HG03354 (cell line): ENCODE measurements at regions not wholly inside any gene's neighbourhood (a gene's known extent, or its start where the extent isn't known, plus 50 kb on each side); places are given as distances from the start of the nearest gene placed in this dataset.
"Not testable (repeated sequence)": the region's sequence is repeated elsewhere in the genome, so short reads cannot be mapped to it uniquely, and the experiment has no call there.

Source experiments
- ATAC-seq: cut with Tn5 transposase; IDR thresholded peaks from one replicate; pipeline ENCODE4 v1.9.1; 2021; ENCODE audit warnings: mild to moderate bottlenecking; ENCODE audit not compliant: unreplicated experiment, poor library complexity, severe bottlenecking

GRCh38 chr18:6520901-6521300 is 106.2 kb upstream of the L3MBTL4 start:
- ATAC-seq, result no peak

GRCh38 chr18:6521803-6522418 is 107.2 kb upstream of the L3MBTL4 start:
- ATAC-seq, result peak; percentile 81

DNA sequence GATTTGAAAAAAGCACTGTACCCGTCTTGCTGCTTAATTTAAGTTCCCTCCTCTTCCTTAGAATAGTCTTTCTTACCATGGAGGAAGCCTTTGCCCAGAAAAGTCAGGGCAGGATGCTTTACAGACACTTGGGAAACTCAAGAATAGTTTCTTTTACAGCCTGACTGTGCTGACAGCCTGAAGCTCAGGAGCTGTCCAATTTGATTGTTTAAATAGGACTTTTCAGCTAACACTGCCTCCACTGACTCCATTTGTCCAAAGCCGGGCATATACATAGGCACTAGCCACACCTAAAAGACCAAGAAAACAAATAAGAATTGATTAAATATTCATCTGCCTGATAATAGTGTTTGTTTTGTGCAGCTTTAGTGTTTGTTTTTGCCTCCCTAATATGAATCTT is 110.9 kb upstream of the L3MBTL4 start:
- no peak for ATAC-seq

- ATAC-seq, result peak; percentile 78
These were observed 122.8 kb upstream of the L3MBTL4 start for GRCh38 chr18:6537475-6537874.

GRCh38 chr18:6541131-6541679 is 126.5 kb upstream of the L3MBTL4 start:
- not testable (repeated sequence) for ATAC-seq

DNA sequence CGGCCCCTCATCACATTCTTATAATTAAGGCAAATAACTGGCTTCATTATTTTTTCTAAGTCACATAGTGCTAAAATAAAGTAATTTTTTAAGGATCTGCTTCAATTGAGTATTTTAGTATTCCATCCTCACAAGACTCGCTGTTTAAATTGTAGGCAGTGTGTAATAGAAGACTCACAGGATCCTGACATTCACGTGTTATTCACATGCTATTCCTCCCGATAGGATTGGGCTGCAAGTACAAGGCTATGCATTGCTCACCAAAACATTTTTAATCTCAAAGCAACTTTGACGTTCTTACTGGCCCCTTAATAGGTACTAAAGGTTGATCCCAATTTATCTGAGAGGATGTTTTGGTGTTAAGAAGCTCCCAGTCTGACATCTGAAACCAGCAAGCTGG is 127.6 kb upstream of the L3MBTL4 start:
- ATAC-seq, result no peak

- no peak for ATAC-seq
These were observed 128.7 kb upstream of the L3MBTL4 start for GRCh38 chr18:6543330-6543908.

DNA sequence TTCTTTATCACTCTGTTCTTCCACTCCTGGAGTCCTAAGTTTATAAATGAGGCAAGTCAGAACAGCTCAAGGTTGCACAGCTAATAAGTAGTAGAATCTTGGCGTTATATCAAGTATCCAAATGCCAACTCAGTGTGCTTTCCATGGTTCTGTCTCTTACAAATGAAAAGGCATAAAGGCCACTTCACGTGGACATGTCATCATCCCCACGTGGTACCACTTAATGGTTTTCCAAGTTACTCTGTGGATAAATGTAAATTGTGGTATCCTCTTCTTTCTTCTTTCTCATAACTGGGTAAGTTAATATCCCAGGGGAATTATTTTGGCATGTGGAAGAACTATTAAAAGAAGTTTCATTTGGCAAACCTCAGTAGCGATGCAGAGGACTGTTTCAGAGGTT is 131.5 kb upstream of the L3MBTL4 start:
- ATAC-seq, result no peak

- ATAC-seq, result no peak
These were observed 132.8 kb upstream of the L3MBTL4 start for GRCh38 chr18:6547476-6547875.

DNA sequence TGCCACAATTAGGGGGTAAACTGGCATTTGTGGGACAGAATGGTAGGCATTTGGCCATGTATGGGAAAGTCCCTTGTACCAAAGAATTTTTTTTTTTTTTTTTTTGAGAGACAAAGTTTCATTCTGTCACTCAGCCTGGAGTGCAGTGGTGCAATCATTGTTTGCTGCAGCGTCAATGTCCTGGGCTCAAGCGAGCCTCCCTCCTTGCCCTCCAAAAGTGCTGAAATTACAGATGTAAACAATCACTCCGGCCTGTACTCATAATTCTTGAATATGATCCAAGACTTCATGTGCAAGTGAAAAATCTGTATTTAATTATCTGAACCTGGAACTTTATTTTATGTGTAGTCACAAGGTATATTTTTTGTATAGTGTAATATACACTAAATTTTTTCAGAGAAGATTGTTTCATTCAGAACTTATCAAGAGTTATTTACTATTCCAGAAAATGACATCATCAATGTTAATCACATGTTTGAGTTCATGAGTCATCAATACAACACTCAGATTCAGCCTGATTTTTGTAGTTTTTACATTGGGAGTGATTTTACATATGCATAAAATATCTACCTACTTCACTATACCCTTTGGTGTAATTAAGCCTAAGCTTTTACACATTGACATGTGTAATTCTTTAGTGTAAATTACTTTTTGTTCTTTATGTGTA is 138.7 kb upstream of the L3MBTL4 start:
- ATAC-seq, result no peak

DNA sequence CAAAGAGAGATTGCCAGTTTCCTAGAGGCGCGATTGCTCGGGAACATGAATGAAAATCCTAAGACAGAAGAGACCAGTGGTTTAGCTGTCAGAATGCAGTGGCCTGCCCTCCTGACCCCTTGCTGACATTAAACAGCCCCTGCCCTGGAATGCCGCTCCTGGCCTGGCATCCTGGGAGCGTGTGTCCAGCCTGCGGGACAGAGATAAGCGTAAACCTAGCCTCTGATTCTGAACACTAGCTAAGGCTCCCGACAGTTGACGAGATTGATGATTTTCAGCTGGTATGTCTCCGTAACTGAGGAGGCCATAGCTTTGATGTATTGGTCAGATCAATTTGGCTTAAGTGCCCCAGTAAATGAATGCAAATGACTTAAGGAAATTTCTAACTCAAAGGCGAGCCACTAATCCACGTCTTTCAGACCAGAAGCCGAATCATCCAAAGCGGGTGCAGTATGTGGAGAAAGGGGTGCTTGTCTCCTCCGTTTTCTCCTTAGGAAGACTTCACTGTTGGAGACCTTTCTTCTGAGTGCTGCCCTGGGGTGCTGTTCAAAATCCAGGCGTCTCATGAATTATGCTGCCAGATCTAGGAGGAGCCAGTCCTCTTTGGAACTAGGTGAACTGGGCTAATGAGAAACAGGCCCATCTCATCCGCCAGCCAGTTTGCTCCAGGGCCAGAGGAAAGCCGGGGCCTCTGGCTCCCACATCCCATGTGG is 142.5 kb upstream of the L3MBTL4 start:
- no peak for ATAC-seq

- no peak for ATAC-seq
These were observed 143.1 kb upstream of the L3MBTL4 start for GRCh38 chr18:6557770-6558248.

- ATAC-seq, result no peak
These were observed 143.9 kb upstream of the L3MBTL4 start for GRCh38 chr18:6558446-6559156.

DNA sequence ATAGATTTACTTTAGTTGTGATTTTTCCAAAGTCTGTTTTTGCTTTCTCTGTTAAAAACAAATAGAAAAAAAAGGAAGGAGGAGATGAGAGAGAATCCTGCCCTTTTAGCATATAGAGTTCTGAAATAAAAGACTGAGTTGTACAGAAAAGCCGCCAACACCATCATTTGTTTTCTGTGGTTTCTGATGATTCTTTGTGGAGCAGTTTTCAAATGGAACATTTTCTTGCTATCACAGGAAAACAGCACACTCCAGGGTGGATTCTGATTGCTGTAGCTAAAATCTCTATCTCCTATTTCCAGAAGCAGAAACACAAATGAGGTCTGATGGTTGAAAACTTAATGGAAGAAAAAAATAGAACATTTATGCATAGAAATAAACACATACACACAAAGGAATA is 144.6 kb upstream of the L3MBTL4 start:
- ATAC-seq, result no peak

GRCh38 chr18:6561016-6561415 is 146.3 kb upstream of the L3MBTL4 start:
- no peak for ATAC-seq

GRCh38 chr18:6561420-6561861 is 146.7 kb upstream of the L3MBTL4 start:
- no peak for ATAC-seq

- ATAC-seq, result no peak
These were observed 147.2 kb upstream of the L3MBTL4 start for GRCh38 chr18:6561862-6562291.

DNA sequence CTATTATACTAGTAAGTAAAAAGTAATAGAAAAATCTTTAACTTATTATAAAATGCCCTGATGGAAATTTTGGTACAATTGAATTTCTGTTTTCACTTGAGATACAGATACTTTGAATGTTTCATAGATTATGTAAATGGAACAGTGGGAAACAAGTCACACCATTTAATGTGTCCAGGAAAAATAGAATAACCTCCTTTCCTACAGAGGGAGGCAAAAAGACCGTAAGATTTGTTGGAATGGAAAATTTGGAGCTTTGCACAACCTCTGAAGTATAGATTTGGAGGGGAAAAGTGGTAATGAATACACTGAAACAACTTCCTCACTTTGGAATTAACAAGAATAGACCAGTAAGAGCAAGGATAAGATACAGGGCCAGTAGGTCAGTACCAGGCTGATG is 149.2 kb upstream of the L3MBTL4 start:
- no peak for ATAC-seq

- no peak for ATAC-seq
These were observed 150.5 kb upstream of the L3MBTL4 start for GRCh38 chr18:6564950-6565814.
